ENCODE measurements at regions not wholly inside any gene's neighbourhood (a gene's known extent, or its start where the extent isn't known, plus 50 kb on each side); places are given as distances from the start of the nearest gene placed in this dataset.

DNA sequence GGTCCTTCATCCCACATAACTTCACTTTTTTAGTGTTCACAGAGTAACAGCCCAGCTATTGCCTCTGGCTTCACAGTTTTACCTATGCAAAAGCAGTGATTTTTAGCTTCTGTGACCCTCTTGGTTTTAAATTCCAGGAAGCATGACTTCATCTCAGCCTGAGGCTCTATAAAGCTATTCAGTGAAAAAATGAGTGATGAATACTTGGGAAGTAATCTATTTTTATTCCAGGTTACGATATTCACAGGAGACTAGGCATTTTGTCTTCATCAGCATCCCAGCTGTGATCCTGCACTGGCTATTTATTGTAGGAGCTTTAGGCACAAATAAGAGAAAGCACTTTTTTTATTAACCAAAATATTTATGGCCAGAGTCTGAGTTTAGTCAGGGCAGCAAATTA lies 164.8 kb downstream of the SNAPC1 start:
- DNase-seq (no peak), ATAC-seq (no peak)
- Histone ChIP-seq H3K36me3 (no peaks in the 10 kb centered on the region), H3K27me3 (peaks cover 0 to 19% (median 0%) of the 10 kb centered on the region in 9 donors), H3K27ac (no peak overlapping the region), H3K4me1 (no peaks in the 10 kb centered on the region), H3K9me3 (no peaks in the 10 kb centered on the region), H3K4me3 (no peak overlapping the region)
- 21 to 44% (median 34%) methylated on average over 1 of the region's 1 CpG for WGBS, 4 donors
- no peak for TF ChIP-seq POLR2A (IDR thresholded peaks at IDR 0.05)
- no peak for TF ChIP-seq CTCF (IDR thresholded peaks at IDR 0.05)
- intact Hi-C loops (cut with DNase I): no loop called here

GRCh38 chr14:61927520-61927919 lies 165.3 kb downstream of the SNAPC1 start:
- TF ChIP-seq CTCF (IDR thresholded peaks at IDR 0.05): no peak
- TF ChIP-seq POLR2A (IDR thresholded peaks at IDR 0.05): no peak
- Histone ChIP-seq H3K36me3 (no peaks in the 10 kb centered on the region), H3K27me3 (peaks cover 0 to 19% (median 0%) of the 10 kb centered on the region in 9 donors), H3K9me3 (no peaks in the 10 kb centered on the region), H3K4me1 (no peaks in the 10 kb centered on the region), H3K27ac (no peak overlapping the region), H3K4me3 (no peak overlapping the region)
- intact Hi-C loops (cut with DNase I): no loop called here
- ATAC-seq: no peak
- 51 to 66% (median 59%) methylated on average over 2 of the region's 2 CpGs for WGBS, 4 donors
- DNase-seq: no peak

DNA sequence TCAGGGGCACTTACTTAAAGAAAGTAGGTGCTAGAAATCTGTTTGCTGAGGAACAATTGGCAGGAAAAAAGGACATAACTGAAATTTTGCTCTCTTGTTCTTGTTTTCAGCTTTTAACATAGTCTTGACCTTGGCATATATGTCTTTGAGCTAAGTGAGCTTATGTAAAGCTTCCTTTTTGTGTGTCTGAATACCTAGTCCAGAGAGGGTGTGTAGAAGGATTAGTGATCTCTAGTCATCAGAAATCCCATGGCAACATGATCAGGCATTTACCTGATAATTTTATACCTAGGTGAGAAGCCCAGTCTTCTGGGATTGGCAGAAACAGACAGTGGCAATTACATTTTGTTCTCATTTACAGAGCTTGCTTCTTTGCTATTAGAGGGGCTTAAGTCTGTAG lies 166.1 kb downstream of the SNAPC1 start:
- Histone ChIP-seq H3K27ac (no peak overlapping the region), H3K9me3 (no peaks in the 10 kb centered on the region), H3K27me3 (peaks cover 0 to 19% (median 0%) of the 10 kb centered on the region in 9 donors), H3K36me3 (no peaks in the 10 kb centered on the region), H3K4me1 (no peaks in the 10 kb centered on the region), H3K4me3 (no peak overlapping the region)
- intact Hi-C loops (cut with DNase I): no loop called here
- TF ChIP-seq POLR2A (IDR thresholded peaks at IDR 0.05) (no peak), CTCF (IDR thresholded peaks at IDR 0.05) (no peak)
- ATAC-seq (no peak), DNase-seq (no peak)

DNA sequence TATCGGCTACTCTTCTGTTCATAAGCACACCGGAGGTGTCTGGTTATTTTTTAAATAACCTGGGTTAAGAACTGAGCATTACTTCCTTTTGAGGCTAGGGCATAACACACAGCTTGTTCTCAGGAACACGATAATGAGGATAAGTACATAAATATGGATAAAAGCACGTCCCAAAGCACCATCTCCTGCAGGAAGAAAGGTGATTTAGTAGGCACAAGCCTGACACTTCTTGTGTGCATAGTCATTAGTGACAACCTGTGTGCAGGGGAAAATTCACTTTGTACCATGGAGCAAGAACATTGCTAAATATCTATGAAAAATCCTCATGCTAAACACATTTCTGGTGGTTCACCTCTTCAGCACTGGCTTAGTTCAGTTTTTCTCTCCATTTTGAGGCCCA lies 166.5 kb downstream of the SNAPC1 start:
- H3K27ac ChIP-seq: no peak overlapping the region
- peaks cover 0 to 19% (median 0%) of the 10 kb centered on the region in 9 donors for H3K27me3 ChIP-seq
- no peak overlapping the region for H3K4me3 ChIP-seq
- TF ChIP-seq POLR2A (IDR thresholded peaks at IDR 0.05): no peak
- TF ChIP-seq CTCF (IDR thresholded peaks at IDR 0.05): no peak
- 79 to 93% (median 87%) methylated on average over 4 of the region's 4 CpGs for WGBS, 4 donors
- intact Hi-C loops (cut with DNase I): no loop called here
- DNase-seq (no peak), ATAC-seq (no peak)
- no peaks in the 10 kb centered on the region for H3K36me3 ChIP-seq
- H3K4me1 ChIP-seq: no peaks in the 10 kb centered on the region
- no peaks in the 10 kb centered on the region for H3K9me3 ChIP-seq

Measured in heart left ventricle (tissue), 16 donors.